A549 (cell line): ENCODE measurements at regions not wholly inside any gene's neighbourhood (a gene's known extent, or its start where the extent isn't known, plus 50 kb on each side); places are given as distances from the start of the nearest gene placed in this dataset.
"Not testable (repeated sequence)": the region's sequence is repeated elsewhere in the genome, so short reads cannot be mapped to it uniquely, and the experiment has no call there.

ENCODE experiments used
- BHLHE40 ChIP-seq: IDR thresholded peaks from 2 replicates; pipeline ENCODE4 v1.6.1; 2012; ENCODE audit warnings: low read depth, low read length, inconsistent platforms
- CHD2 ChIP-seq: fragments of 150-350 bp; IDR thresholded peaks from 2 replicates; pipeline ENCODE4 v1.6.1; 2014; ENCODE audit warnings: low read length; ENCODE audit not compliant: partially characterized antibody
- CTCF ChIP-seq: fragments of >200 bp; sonication (Bioruptor Twin); formaldehyde crosslinking; IDR thresholded peaks from 3 replicates; pipeline ENCODE4 v1.5.1; 2016
- HDAC2 ChIP-seq: fragments of 200-600 bp; sonication (generic); IDR thresholded peaks from 2 replicates; pipeline ENCODE4 v1.6.1; 2016
- HMGXB4 ChIP-seq: fragments of 250-450 bp; sonication (Bioruptor Pico); IDR thresholded peaks from 2 replicates; pipeline ENCODE4 v1.5.0; 2021; ENCODE audit warnings: mild to moderate bottlenecking, moderate library complexity, borderline replicate concordance
- MAX ChIP-seq: IDR thresholded peaks from 2 replicates; pipeline ENCODE4 v1.6.1; 2012
- MAZ ChIP-seq: fragments of 150-350 bp; IDR thresholded peaks from 2 replicates; pipeline ENCODE4 v1.6.1; 2014; ENCODE audit warnings: antibody characterized with exemption, low read depth, low read length, borderline replicate concordance
- NFE2L2 ChIP-seq: fragments of 150-350 bp; conservative IDR thresholded peaks from 2 replicates; pipeline ENCODE4 v1.6.1; 2014; ENCODE audit warnings: low read length
- POLR2A ChIP-seq: IDR thresholded peaks from 2 replicates; pipeline ENCODE4 v1.6.1; 2012; ENCODE audit warnings: mild to moderate bottlenecking, low read length
- RCOR1 ChIP-seq: fragments of 150-350 bp; IDR thresholded peaks from 2 replicates; pipeline ENCODE4 v1.6.1; 2014; ENCODE audit warnings: antibody characterized with exemption, low read length, low read depth
- RFX5 ChIP-seq: fragments of 450-650 bp; IDR thresholded peaks from 2 replicates; pipeline ENCODE4 v1.7.1; 2014; ENCODE audit warnings: antibody characterized with exemption, mild to moderate bottlenecking, moderate library complexity
- SMC3 ChIP-seq: fragments of >200 bp; sonication (Bioruptor Twin); formaldehyde crosslinking; IDR thresholded peaks from 3 replicates; pipeline ENCODE4 v1.6.1; 2018; ENCODE audit warnings: inconsistent platforms
- ZNF302 ChIP-seq: fragments of 250-450 bp; sonication (Bioruptor Pico); IDR thresholded peaks from 2 replicates; pipeline ENCODE4 v1.9.0; 2021; ENCODE audit warnings: inconsistent platforms, mild to moderate bottlenecking, moderate library complexity

- TF ChIP-seq CTCF; MAX; NFE2L2; POLR2A; HMGXB4 (CRISPR knock-in tag); HDAC2; RCOR1; CHD2; RFX5; MAZ; ZNF302 (CRISPR knock-in tag); BHLHE40; SMC3: not testable (repeated sequence)
Observed at GRCh38 chr9:38871282-38871940, 151.5 kb upstream of the FAM240B start.
